ENCODE measurements at regions not wholly inside any gene's neighbourhood (a gene's known extent, or its start where the extent isn't known, plus 50 kb on each side); places are given as distances from the start of the nearest gene placed in this dataset.

GRCh38 chrX:16526003-16526402 is 124.0 kb upstream of the S100G start:
- no peak for DNase-seq (ENCODE audit: low read depth, low spot score)
- no peak overlapping the region for H3K4me3 ChIP-seq (ENCODE audit: low read depth, low read length)
- POLR2A ChIA-PET: no interaction called here
- no peaks in the 10 kb centered on the region for H3K27me3 ChIP-seq (ENCODE audit: control insufficient read depth, insufficient read depth, low read length)
- no peak overlapping the region for H3K27ac ChIP-seq (ENCODE audit: low read depth, low read length)
- CTCF ChIA-PET: no interaction called here
- H3K9me3 ChIP-seq (ENCODE audit: control insufficient read depth, insufficient read depth, low read length): peaks cover 4% of the 10 kb centered on the region; the same call in 1 of the 2 replicates
- TF ChIP-seq CTCF (IDR thresholded peaks at IDR 0.05; ENCODE audit: low read depth, low read length): no peak

- POLR2A ChIA-PET: no interaction called here
Measured at GRCh38 chrX:16528620-16529019, 121.3 kb upstream of the S100G start.

More at GRCh38 chrX:16528620-16529019, 121.3 kb upstream of the S100G start:
- Histone ChIP-seq H3K4me3 (ENCODE audit: low read depth, low read length) (no peak overlapping the region), H3K9me3 (ENCODE audit: control insufficient read depth, insufficient read depth, low read length) (peaks cover 4% of the 10 kb centered on the region; the same call in 1 of the 2 replicates), H3K27ac (ENCODE audit: low read depth, low read length) (no peak overlapping the region), H3K27me3 (ENCODE audit: control insufficient read depth, insufficient read depth, low read length) (no peaks in the 10 kb centered on the region)
- TF ChIP-seq CTCF (IDR thresholded peaks at IDR 0.05; ENCODE audit: low read depth, low read length): no peak
- DNase-seq (ENCODE audit: low read depth, low spot score): no peak
- CTCF ChIA-PET: no interaction called here
